Endothelial cell (in vitro differentiated cells): ENCODE measurements at regions not wholly inside any gene's neighbourhood (a gene's known extent, or its start where the extent isn't known, plus 50 kb on each side); places are given as distances from the start of the nearest gene placed in this dataset.
"Not testable (repeated sequence)": the region's sequence is repeated elsewhere in the genome, so short reads cannot be mapped to it uniquely, and the experiment has no call there.

Source experiments
- DNase-seq: peaks from one replicate; pipeline ENCODE4 v3.0.0; 2021; ENCODE audit warnings: low spot score
- H3K27ac Mint-ChIP-seq: one replicate; pipeline ENCODE4 v1.8.0; 2021; ENCODE audit warnings: mixed read lengths, inconsistent platforms; ENCODE audit not compliant: unreplicated experiment
- H3K27me3 Mint-ChIP-seq: one replicate; pipeline ENCODE4 v1.8.0; 2021; ENCODE audit warnings: mild to moderate bottlenecking, moderate library complexity, mixed read lengths, inconsistent platforms; ENCODE audit not compliant: unreplicated experiment
- H3K36me3 Mint-ChIP-seq: one replicate; pipeline ENCODE4 v1.8.0; 2021; ENCODE audit warnings: mild to moderate bottlenecking, low read depth, mixed read lengths, inconsistent platforms; ENCODE audit not compliant: unreplicated experiment
- H3K4me1 Mint-ChIP-seq: one replicate; pipeline ENCODE4 v1.8.0; 2021; ENCODE audit warnings: mild to moderate bottlenecking, mixed read lengths, inconsistent platforms; ENCODE audit not compliant: unreplicated experiment
- H3K4me3 Mint-ChIP-seq: one replicate; pipeline ENCODE4 v1.8.0; 2021; ENCODE audit warnings: mild to moderate bottlenecking, mixed read lengths, inconsistent platforms; ENCODE audit not compliant: unreplicated experiment
- H3K9me3 Mint-ChIP-seq: one replicate; pipeline ENCODE4 v1.8.0; 2021; ENCODE audit warnings: mixed read lengths, inconsistent platforms; ENCODE audit not compliant: unreplicated experiment
- CTCF ChIP-seq: fragments of 200-600 bp; sonication (generic); IDR thresholded peaks from one replicate; pipeline ENCODE4 v1.5.0; 2021; ENCODE audit warnings: antibody characterized with exemption; ENCODE audit not compliant: unreplicated experiment

- Mint-ChIP-seq H3K27me3 (no peaks in the 10 kb centered on the region), H3K4me1 (no peaks in the 10 kb centered on the region), H3K27ac (no peak overlapping the region), H3K4me3 (no peak overlapping the region), H3K9me3 (no peaks in the 10 kb centered on the region), H3K36me3 (no peaks in the 10 kb centered on the region)
- TF ChIP-seq CTCF = no peak
- DNase-seq = no peak
Measured at GRCh38 chr16:51985126-51985525, 561.8 kb downstream of the TOX3 start.

GRCh38 chr16:51984395-51984794 lies 562.5 kb downstream of the TOX3 start:
- no peak for DNase-seq
- no peak for TF ChIP-seq CTCF
- no peaks in the 10 kb centered on the region for H3K9me3 Mint-ChIP-seq
- H3K4me1 Mint-ChIP-seq = no peaks in the 10 kb centered on the region
- no peak overlapping the region for H3K27ac Mint-ChIP-seq
- no peaks in the 10 kb centered on the region for H3K27me3 Mint-ChIP-seq
- no peak overlapping the region for H3K4me3 Mint-ChIP-seq
- H3K36me3 Mint-ChIP-seq = no peaks in the 10 kb centered on the region

GRCh38 chr16:51982715-51983680 lies 563.9 kb downstream of the TOX3 start:
- peak; percentile 90 for TF ChIP-seq CTCF
- Mint-ChIP-seq H3K36me3 (no peaks in the 10 kb centered on the region), H3K27me3 (no peaks in the 10 kb centered on the region), H3K4me1 (no peaks in the 10 kb centered on the region), H3K9me3 (no peaks in the 10 kb centered on the region), H3K27ac (no peak overlapping the region), H3K4me3 (no peak overlapping the region)
- DNase-seq = peak; percentile 56

GRCh38 chr16:51981725-51982124 lies 565.2 kb downstream of the TOX3 start:
- H3K4me1 Mint-ChIP-seq = no peaks in the 10 kb centered on the region
- no peak overlapping the region for H3K27ac Mint-ChIP-seq
- H3K36me3 Mint-ChIP-seq = no peaks in the 10 kb centered on the region

GRCh38 chr16:51977506-51977905 lies 569.4 kb downstream of the TOX3 start:
- not testable (repeated sequence) for DNase-seq, H3K27me3 Mint-ChIP-seq, H3K27ac Mint-ChIP-seq, H3K9me3 Mint-ChIP-seq, H3K4me1 Mint-ChIP-seq, H3K4me3 Mint-ChIP-seq, H3K36me3 Mint-ChIP-seq

More at GRCh38 chr16:51981725-51982124, 565.2 kb downstream of the TOX3 start:
- H3K4me3 Mint-ChIP-seq = no peak overlapping the region
- no peaks in the 10 kb centered on the region for H3K27me3 Mint-ChIP-seq
- no peaks in the 10 kb centered on the region for H3K9me3 Mint-ChIP-seq
- DNase-seq = no peak
- TF ChIP-seq CTCF = no peak
